Effector memory CD4-positive, alpha-beta T cell (primary cell): ENCODE measurements at regions not wholly inside any gene's neighbourhood (a gene's known extent, or its start where the extent isn't known, plus 50 kb on each side); places are given as distances from the start of the nearest gene placed in this dataset.

Experiments used
- DNase-seq, 3 donors: peaks; one replicate each; pipeline ENCODE4 v3.0.0-alpha.2; 2020
- H3K27ac ChIP-seq: 2 replicates; pipeline ENCODE4 v1.7.0; 2013; ENCODE audit warnings: mild to moderate bottlenecking, low read length, moderate library complexity; ENCODE audit not compliant: insufficient read depth, poor library complexity, severe bottlenecking
- H3K27me3 ChIP-seq: replicated peaks from 2 replicates; pipeline ENCODE4 v1.7.0; 2013; ENCODE audit warnings: mild to moderate bottlenecking, low read length; ENCODE audit not compliant: insufficient read depth, control insufficient read depth, poor library complexity, severe bottlenecking
- H3K36me3 ChIP-seq: 2 replicates; pipeline ENCODE4 v1.7.0; 2013; ENCODE audit warnings: mild to moderate bottlenecking, low read length, moderate library complexity; ENCODE audit not compliant: control insufficient read depth, insufficient read depth
- H3K4me1 ChIP-seq: 2 replicates; pipeline ENCODE4 v1.7.0; 2013; ENCODE audit warnings: low read length, mild to moderate bottlenecking; ENCODE audit not compliant: control insufficient read depth, insufficient read depth, poor library complexity, severe bottlenecking
- H3K4me3 ChIP-seq: 2 replicates; pipeline ENCODE4 v1.7.0; 2013; ENCODE audit warnings: low read length, low read depth, mild to moderate bottlenecking; ENCODE audit not compliant: insufficient read depth, poor library complexity, severe bottlenecking
- H3K9me3 ChIP-seq: 2 replicates; pipeline ENCODE4 v1.7.0; 2013; ENCODE audit warnings: mild to moderate bottlenecking, low read length, moderate library complexity; ENCODE audit not compliant: control insufficient read depth

DNA sequence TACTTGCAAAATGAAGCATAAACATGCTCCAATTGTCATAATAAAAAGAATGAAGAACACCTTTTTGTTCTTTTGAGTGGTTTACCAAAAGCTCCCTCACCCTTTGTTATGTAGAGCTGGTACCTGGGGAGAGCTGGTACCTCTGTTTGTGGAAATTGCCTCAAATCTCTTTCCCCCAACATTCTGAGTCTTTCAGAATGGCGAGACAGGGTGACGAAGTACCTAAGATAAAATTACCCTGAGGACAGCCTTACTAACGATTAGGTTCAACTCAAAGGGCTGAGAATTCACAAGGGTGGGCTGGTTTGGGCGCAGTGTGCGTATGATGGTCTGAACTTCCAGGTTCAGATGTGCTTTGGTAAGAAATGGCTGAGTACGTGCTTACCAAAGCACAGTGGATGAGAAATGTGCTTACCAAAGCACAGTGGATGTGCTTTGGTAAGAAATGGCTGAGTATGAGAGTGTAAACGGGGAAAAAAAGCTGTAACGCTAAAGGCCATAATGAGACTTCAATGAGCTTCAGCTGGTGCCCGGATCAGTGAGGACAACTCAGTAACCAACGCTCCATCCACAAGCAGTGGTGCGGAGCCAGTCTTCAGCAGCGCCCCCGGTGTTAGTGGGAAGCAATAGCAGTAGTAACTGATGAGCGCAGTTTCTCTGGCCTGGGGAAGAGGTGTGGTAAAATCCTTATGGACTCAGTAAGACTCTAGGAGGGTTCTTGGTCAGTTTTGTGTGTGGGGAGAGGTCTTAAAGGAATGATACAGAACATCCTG, 72.3 kb upstream of the LRIG1 start:
- no peak for DNase-seq
- Histone ChIP-seq H3K9me3 (no peaks in the 10 kb centered on the region), H3K27ac (no peak overlapping the region), H3K4me3 (no peak overlapping the region), H3K4me1 (no peaks in the 10 kb centered on the region), H3K27me3 (no peaks in the 10 kb centered on the region), H3K36me3 (no peaks in the 10 kb centered on the region)

DNA sequence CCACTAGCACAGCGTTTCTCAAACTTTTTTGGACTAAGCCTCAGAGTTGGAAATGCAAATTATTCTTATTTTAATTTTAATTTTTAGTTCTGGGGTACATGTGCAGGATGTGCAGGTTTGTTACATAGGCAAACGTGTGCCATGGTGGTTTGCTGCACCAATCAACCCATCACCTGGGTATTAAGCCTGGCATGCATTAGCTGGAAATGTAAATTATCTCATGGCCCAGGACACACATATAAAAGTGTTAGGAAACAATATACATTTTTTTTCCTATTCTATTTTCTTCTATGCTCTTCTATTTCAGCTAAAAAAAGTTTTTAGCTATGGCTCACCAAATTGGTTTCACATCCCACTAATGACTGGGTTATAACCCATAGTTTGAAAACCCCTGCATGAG, 73.3 kb upstream of the LRIG1 start:
- no peak overlapping the region for H3K27ac ChIP-seq
- no peak for DNase-seq
- H3K9me3 ChIP-seq, result no peaks in the 10 kb centered on the region
- no peaks in the 10 kb centered on the region for H3K36me3 ChIP-seq
- H3K4me3 ChIP-seq, result no peak overlapping the region
- H3K4me1 ChIP-seq, result no peaks in the 10 kb centered on the region
- H3K27me3 ChIP-seq, result no peaks in the 10 kb centered on the region

DNA sequence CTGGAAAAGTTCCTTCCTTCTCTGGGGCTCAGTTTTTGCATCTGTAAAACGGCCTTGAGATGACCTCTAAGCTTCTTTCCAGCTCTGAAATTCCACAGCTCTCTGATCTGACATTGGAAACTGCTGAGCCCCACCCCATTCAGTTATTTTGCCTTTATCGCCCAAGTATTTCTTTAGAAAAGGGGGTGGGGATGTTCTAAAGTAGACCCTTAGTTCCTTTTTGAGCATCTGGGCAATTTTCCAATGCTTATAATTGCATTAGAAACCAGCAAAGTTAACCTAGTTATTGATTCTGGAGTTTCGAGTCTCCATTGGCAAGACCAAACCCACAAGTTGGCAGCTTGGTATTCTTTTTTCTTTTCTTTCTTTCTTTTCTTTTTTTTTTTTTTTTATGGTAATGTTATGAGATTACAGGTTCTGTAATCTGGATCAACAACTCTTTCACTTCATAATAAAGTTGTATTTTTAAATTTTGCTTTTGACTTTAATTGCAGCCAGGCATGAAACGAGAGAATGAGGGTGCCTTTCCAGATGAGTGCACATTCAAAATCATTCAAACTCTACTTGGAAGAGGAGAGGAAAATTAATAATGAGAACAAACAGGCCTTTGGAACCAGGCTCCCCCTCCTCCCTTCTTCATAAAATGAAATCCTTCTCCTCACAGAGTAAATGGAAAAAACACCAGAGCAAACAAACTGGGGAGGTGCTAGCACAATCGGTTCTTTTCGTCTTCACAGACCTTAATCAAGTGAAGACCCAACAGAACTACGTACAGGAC, 76.8 kb upstream of the LRIG1 start:
- H3K27ac ChIP-seq, result no peak overlapping the region
- peaks cover 3% of the 10 kb centered on the region for H3K4me1 ChIP-seq
- no peaks in the 10 kb centered on the region for H3K36me3 ChIP-seq
- DNase-seq, result no peak
- no peaks in the 10 kb centered on the region for H3K9me3 ChIP-seq
- H3K27me3 ChIP-seq, result no peaks in the 10 kb centered on the region
- no peak overlapping the region for H3K4me3 ChIP-seq

DNA sequence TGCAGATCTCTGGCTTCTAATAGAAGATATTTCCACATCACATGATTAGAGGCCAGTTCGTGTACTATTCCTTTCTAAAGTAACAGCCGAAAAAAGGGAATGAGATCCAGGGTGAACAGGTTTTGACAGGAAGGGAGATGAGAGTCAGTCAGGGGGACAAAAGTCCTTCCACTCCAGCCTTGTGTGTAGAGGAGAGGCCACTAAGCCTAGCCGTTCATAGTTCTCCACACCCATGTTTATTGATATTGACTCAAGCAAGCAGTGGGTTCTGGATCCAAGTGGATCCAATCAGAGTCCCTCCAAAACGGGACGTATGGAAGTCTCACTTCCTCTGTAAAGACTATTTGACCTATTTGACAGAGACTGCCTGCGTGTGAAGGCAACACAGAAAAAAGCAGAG, 80.4 kb upstream of the LRIG1 start:
- Histone ChIP-seq H3K36me3 (no peaks in the 10 kb centered on the region), H3K4me3 (no peak overlapping the region), H3K27ac (no peak overlapping the region), H3K4me1 (peaks cover 4% of the 10 kb centered on the region), H3K27me3 (peaks cover 10% of the 10 kb centered on the region), H3K9me3 (no peaks in the 10 kb centered on the region)
- DNase-seq, result no peak

DNA sequence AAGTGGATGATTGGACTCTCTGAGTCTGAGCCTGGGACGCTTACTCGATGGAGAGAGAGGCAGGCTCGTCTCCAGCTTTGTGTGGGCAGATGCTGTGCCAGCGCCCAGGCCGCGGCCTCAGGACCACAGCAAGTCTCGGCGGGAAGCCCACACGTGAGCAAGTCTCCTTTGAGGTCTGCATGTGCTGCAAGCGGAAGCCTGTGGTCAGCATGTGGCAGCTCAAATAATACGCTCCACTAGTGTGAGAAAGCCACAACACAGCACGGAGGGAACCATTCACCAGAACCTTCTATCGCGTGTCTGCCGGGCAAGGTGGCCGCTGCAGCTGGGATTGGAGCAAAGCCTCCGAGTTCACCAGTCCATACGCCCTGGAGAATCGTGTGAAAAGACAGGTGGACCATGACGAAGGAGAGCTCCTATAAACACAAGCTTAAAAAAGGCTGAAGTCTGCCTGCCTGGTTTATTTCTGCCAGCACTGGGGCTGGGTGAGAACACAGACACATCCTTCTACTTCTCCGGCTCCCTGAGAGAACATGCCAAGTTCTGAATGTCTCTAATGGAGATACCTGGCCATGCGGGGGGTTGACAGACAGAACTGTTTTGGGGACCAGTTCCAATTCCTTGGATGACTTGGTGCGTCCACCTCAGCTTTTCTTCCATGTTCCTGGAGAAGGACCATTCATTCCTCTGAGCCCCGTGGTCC, 82.0 kb upstream of the LRIG1 start:
- DNase-seq, result peak; percentile 29 to 55 (median 40)
- H3K27me3 ChIP-seq, result peaks cover 10% of the 10 kb centered on the region

DNA sequence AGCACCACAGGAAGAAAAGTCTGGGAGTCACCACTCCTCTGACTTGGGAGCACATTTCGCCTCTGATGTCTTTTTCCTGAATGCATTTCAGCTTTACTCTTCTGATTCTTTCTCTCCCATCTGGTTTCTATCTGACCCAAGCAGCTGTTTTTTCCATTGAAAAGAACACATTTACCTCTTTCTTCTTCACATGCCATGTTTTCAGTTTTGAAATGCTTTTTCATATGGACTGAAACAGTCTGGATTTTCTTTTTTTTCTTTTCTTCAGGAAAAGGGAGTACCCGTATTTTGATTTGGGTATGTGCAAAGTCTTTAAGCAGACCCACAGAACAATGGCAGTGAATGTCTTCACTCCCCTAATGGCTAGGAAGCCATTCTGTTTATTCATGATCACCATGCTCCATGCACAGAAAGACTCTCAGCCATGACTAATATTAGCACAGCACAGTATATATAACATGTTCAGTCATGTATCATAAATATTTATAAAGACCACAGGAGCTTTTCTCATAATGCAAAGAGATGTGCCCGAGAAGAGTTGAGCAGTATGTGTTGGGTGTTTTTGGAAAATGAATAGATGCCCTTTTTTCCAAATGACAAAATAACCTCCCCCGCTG, 82.7 kb upstream of the LRIG1 start:
- Histone ChIP-seq H3K4me1 (peaks cover 4% of the 10 kb centered on the region), H3K9me3 (no peaks in the 10 kb centered on the region), H3K27ac (no peak overlapping the region), H3K4me3 (no peak overlapping the region), H3K27me3 (peaks cover 10% of the 10 kb centered on the region), H3K36me3 (no peaks in the 10 kb centered on the region)
- no peak for DNase-seq

More for the DNA sequence above, 82.0 kb upstream of the LRIG1 start:
- Histone ChIP-seq H3K9me3 (no peaks in the 10 kb centered on the region), H3K27ac (no peak overlapping the region), H3K4me1 (peaks cover 4% of the 10 kb centered on the region), H3K36me3 (no peaks in the 10 kb centered on the region), H3K4me3 (no peak overlapping the region)

DNA sequence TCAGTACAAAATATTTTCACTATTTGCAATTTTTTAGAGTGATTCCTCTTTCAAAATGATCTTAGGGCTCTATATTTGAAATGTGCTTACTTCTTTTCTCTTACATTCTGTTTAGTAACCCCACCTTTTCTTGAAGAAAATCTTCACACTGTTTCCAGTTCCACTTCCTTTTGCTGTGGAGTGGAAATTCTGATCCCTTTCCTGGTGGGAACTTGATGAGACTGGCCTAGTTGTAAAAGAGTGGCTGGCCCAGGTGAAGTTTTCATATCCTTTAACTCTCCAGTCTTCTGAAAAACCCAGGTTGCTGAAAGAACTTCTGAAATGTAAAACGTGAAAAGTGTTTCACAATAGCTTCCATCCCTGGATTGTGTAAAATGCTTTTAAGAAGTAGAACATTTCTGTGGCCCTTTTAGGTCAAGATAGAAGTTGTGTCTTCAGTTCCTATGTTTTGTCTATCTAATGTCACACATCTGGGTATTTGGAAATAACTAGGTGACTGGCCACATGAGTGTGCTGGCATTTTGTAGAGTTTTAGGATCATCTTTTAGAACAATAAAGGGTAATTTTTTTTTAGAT, 84.8 kb upstream of the LRIG1 start:
- no peak overlapping the region for H3K27ac ChIP-seq
- no peaks in the 10 kb centered on the region for H3K36me3 ChIP-seq
- DNase-seq, result no peak
- peaks cover 4% of the 10 kb centered on the region for H3K4me1 ChIP-seq
- H3K9me3 ChIP-seq, result no peaks in the 10 kb centered on the region
- H3K27me3 ChIP-seq, result peaks cover 10% of the 10 kb centered on the region
- H3K4me3 ChIP-seq, result no peak overlapping the region

DNA sequence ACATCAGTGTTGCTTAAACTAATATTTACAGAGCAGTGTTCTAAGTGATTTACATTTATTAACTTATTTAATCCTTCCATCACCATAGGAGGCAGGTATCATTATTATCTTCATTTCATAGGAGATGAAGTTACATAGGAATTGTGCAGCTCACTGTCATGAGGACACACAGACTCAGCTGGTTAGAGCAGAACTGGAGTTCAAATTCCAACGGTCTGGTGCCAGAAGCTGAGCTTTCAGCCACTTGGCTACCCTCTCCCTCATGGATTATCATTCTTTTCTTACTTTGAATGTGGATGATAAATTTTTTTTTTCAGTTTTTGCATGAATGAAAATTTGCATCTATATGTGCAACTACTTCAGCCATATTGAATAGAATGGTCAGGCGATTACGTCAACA, 86.0 kb upstream of the LRIG1 start:
- Histone ChIP-seq H3K36me3 (no peaks in the 10 kb centered on the region), H3K4me3 (no peak overlapping the region), H3K9me3 (no peaks in the 10 kb centered on the region), H3K27ac (no peak overlapping the region), H3K4me1 (peaks cover 4% of the 10 kb centered on the region), H3K27me3 (peaks cover 10% of the 10 kb centered on the region)
- no peak for DNase-seq

DNA sequence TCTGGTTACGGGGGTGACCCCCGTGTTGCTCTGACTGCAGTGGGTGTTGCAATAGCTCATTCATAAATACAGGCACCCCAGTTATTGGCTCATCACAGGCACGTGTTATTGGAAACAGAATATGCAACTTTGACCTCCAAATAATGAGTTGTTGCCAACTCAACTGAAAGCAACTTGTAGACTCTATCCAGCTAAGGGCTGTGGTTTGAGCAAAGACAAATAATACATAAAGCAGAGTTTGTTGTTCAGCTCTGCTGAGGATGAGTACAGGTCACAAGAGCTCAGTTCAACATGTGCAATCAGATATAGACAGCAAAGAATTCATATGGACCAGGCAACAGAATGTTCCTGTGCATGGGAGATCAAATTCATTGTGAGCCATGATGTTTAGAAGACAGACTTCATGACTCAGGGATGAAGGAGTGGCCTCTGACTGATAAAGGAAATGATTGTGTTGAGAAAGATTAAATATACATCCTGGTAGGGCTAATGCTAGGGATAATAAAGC, 87.6 kb upstream of the LRIG1 start:
- Histone ChIP-seq H3K9me3 (no peaks in the 10 kb centered on the region), H3K4me3 (no peak overlapping the region), H3K4me1 (no peaks in the 10 kb centered on the region), H3K27ac (no peak overlapping the region), H3K36me3 (no peaks in the 10 kb centered on the region), H3K27me3 (peaks cover 10% of the 10 kb centered on the region)
- DNase-seq, result no peak
